ENCODE measurements at regions not wholly inside any gene's neighbourhood (a gene's known extent, or its start where the extent isn't known, plus 50 kb on each side); places are given as distances from the start of the nearest gene placed in this dataset.

- ChIA-PET CTCF (no interaction called here), POLR2A (no interaction called here)
- H3K27ac Mint-ChIP-seq, result no peak overlapping the region
- no peak overlapping the region for H3K4me3 ChIP-seq (ENCODE audit: low read length)
- no peak overlapping the region for H3K27ac ChIP-seq (ENCODE audit: low read depth in 1 of 2, low read length in 2 of 2)
- intact Hi-C loops (cut with DNase I, micrococcal nuclease), result no loop called here
- H3K36me3 Mint-ChIP-seq (ENCODE audit: low read depth), result no peaks in the 10 kb centered on the region
- H3K9me3 Mint-ChIP-seq, result peaks cover 4% of the 10 kb centered on the region
- ATAC-seq (ENCODE audit: poor library complexity), result no peak
- H3K27me3 Mint-ChIP-seq, result no peaks in the 10 kb centered on the region
- H3K4me1 Mint-ChIP-seq (ENCODE audit: low read depth), result no peaks in the 10 kb centered on the region
- no peaks in the 10 kb centered on the region for H3K4me1 ChIP-seq (ENCODE audit: insufficient read depth, low read length)
- no peaks in the 10 kb centered on the region for H3K9me3 ChIP-seq (ENCODE audit: control insufficient read depth in 1 of 2, insufficient read depth in 1 of 2, low read length in 2 of 2)
- no peak for TF ChIP-seq CTCF (IDR thresholded peaks at IDR 0.05)
- no peak for DNase-seq
- no peaks in the 10 kb centered on the region for H3K36me3 ChIP-seq (ENCODE audit: insufficient read depth, low read length)
- H3K27me3 ChIP-seq (ENCODE audit: control insufficient read depth in 1 of 2, insufficient read depth in 2 of 2, low read length in 2 of 2), result no peaks in the 10 kb centered on the region
- no peak overlapping the region for H3K4me3 Mint-ChIP-seq
Observed at GRCh38 chr5:125005266-125005665, 258.8 kb upstream of the ZNF608 start.

- H3K9me3 ChIP-seq (ENCODE audit: control insufficient read depth in 1 of 2, insufficient read depth in 1 of 2, low read length in 2 of 2), result no peaks in the 10 kb centered on the region
- Mint-ChIP-seq H3K27me3 (no peaks in the 10 kb centered on the region), H3K4me1 (ENCODE audit: low read depth) (no peaks in the 10 kb centered on the region), H3K36me3 (ENCODE audit: low read depth) (no peaks in the 10 kb centered on the region), H3K27ac (no peak overlapping the region), H3K4me3 (no peak overlapping the region), H3K9me3 (peaks cover 1% of the 10 kb centered on the region)
- no peak for ATAC-seq (ENCODE audit: poor library complexity)
- H3K4me3 ChIP-seq (ENCODE audit: low read length), result no peak overlapping the region
- CTCF ChIA-PET, result no interaction called here
- no peak for TF ChIP-seq CTCF (IDR thresholded peaks at IDR 0.05)
- POLR2A ChIA-PET, result no interaction called here
- DNase-seq, result no peak
- intact Hi-C loops (cut with DNase I, micrococcal nuclease), result no loop called here
- H3K27ac ChIP-seq (ENCODE audit: low read depth in 1 of 2, low read length in 2 of 2), result no peak overlapping the region
- no peaks in the 10 kb centered on the region for H3K36me3 ChIP-seq (ENCODE audit: insufficient read depth, low read length)
- H3K27me3 ChIP-seq (ENCODE audit: control insufficient read depth in 1 of 2, insufficient read depth in 2 of 2, low read length in 2 of 2), result no peaks in the 10 kb centered on the region
- no peaks in the 10 kb centered on the region for H3K4me1 ChIP-seq (ENCODE audit: insufficient read depth, low read length)
Observed at GRCh38 chr5:125006011-125006685, 259.7 kb upstream of the ZNF608 start.

- no peak overlapping the region for H3K27ac Mint-ChIP-seq
- H3K4me3 Mint-ChIP-seq, result no peak overlapping the region
- intact Hi-C loops (cut with DNase I, micrococcal nuclease), result no loop called here
- Histone ChIP-seq H3K27me3 (ENCODE audit: control insufficient read depth in 1 of 2, insufficient read depth in 2 of 2, low read length in 2 of 2) (no peaks in the 10 kb centered on the region), H3K9me3 (ENCODE audit: control insufficient read depth in 1 of 2, insufficient read depth in 1 of 2, low read length in 2 of 2) (peaks cover 0 to 4% of the 10 kb centered on the region in 2 experiments), H3K36me3 (ENCODE audit: insufficient read depth, low read length) (no peaks in the 10 kb centered on the region), H3K4me3 (ENCODE audit: low read length) (no peak overlapping the region), H3K27ac (ENCODE audit: low read depth in 1 of 2, low read length in 2 of 2) (no peak overlapping the region), H3K4me1 (ENCODE audit: insufficient read depth, low read length) (no peaks in the 10 kb centered on the region)
- no peak for ATAC-seq (ENCODE audit: poor library complexity)
- POLR2A ChIA-PET, result no interaction called here
- H3K4me1 Mint-ChIP-seq (ENCODE audit: low read depth), result no peaks in the 10 kb centered on the region
- H3K9me3 Mint-ChIP-seq, result no peaks in the 10 kb centered on the region
- no peak for DNase-seq
- no peaks in the 10 kb centered on the region for H3K27me3 Mint-ChIP-seq
- TF ChIP-seq CTCF (IDR thresholded peaks at IDR 0.05), result no peak
- no peaks in the 10 kb centered on the region for H3K36me3 Mint-ChIP-seq (ENCODE audit: low read depth)
- CTCF ChIA-PET, result no interaction called here
Observed at GRCh38 chr5:125010356-125010755, 263.9 kb upstream of the ZNF608 start.

All from CD4-positive, alpha-beta T cell (primary cell).